OCI-LY7 (cell line): ENCODE measurements at regions not wholly inside any gene's neighbourhood (a gene's known extent, or its start where the extent isn't known, plus 50 kb on each side); places are given as distances from the start of the nearest gene placed in this dataset.

ENCODE experiments used
- BruUV-seq: library from RNA; stranded (reverse); fragments of 400-500 nt; replicated peaks from 2 replicates; lab custom pipeline; 2021; lab: Mats Ljungman, UMichigan
- CTCF ChIA-PET: fragments of 300-600 bp; sonication (Branson Sonifier 250); formaldehyde crosslinking; loops from one replicate; lab custom pipeline; 2022; ENCODE audit warnings: antibody characterized with exemption; ENCODE audit not compliant: unreplicated experiment; lab: Charles Lee
- POLR2A ChIA-PET: fragments of 300-600 bp; sonication (Branson Sonifier 250); formaldehyde crosslinking; loops from one replicate; lab custom pipeline; 2022; ENCODE audit warnings: antibody characterized with exemption; lab: Charles Lee
- DNase-seq: peaks from one replicate; pipeline ENCODE4 v3.0.0-alpha.2; 2015; ENCODE audit warnings: low spot score
- H2AFZ ChIP-seq: fragments of 200-600 bp; sonication (generic), shearing (Covaris generic); 2 replicates; pipeline ENCODE4 v1.6.1; 2014; ENCODE audit warnings: mild to moderate bottlenecking, antibody characterized with exemption, low read length, moderate library complexity
- H3K27ac ChIP-seq: fragments of 200-600 bp; sonication (generic); 2 replicates; pipeline ENCODE4 v1.5.1; 2014; ENCODE audit warnings: mixed run types, low read depth, mild to moderate bottlenecking, moderate library complexity, low read length, inconsistent platforms; ENCODE audit not compliant: poor library complexity, severe bottlenecking
- H3K36me3 ChIP-seq: fragments of 200-600 bp; sonication (generic); 2 replicates; pipeline ENCODE4 v1.6.1; 2014; ENCODE audit warnings: mild to moderate bottlenecking, antibody characterized with exemption, low read length, moderate library complexity, mixed read lengths; ENCODE audit not compliant: insufficient read depth
- H3K4me1 ChIP-seq: fragments of 200-600 bp; sonication (generic); 2 replicates; pipeline ENCODE4 v1.5.1; 2014; ENCODE audit warnings: mild to moderate bottlenecking, low read length; ENCODE audit not compliant: insufficient read depth, poor library complexity, severe bottlenecking
- H3K4me2 ChIP-seq: fragments of 200-600 bp; sonication (generic); 2 replicates; pipeline ENCODE4 v1.6.1; 2014; ENCODE audit warnings: mild to moderate bottlenecking, low read length
- H3K4me3 ChIP-seq: fragments of 200-600 bp; sonication (generic); 2 replicates; pipeline ENCODE4 v1.5.1; 2014; ENCODE audit warnings: mild to moderate bottlenecking, low read depth, low read length; ENCODE audit not compliant: poor library complexity, severe bottlenecking
- H3K79me2 ChIP-seq: fragments of 200-600 bp; sonication (generic); 2 replicates; pipeline ENCODE4 v1.6.1; 2016; ENCODE audit warnings: low read depth, mild to moderate bottlenecking, low read length, moderate library complexity, mixed read lengths; ENCODE audit not compliant: insufficient read depth
- H3K9me2 ChIP-seq: fragments of 200-600 bp; sonication (generic); 2 replicates; pipeline ENCODE4 v1.6.1; 2016; ENCODE audit warnings: mild to moderate bottlenecking, low read length, mixed read lengths; ENCODE audit not compliant: insufficient read depth
- H3K9me3 ChIP-seq: fragments of 200-600 bp; sonication (generic); 2 replicates; pipeline ENCODE4 v1.6.1; 2014; ENCODE audit warnings: mild to moderate bottlenecking, mixed run types, low read length, mixed read lengths
- H4K20me1 ChIP-seq: fragments of 200-600 bp; sonication (generic); 2 replicates; pipeline ENCODE4 v1.6.1; 2014; ENCODE audit warnings: mild to moderate bottlenecking, antibody characterized with exemption, low read length, moderate library complexity, mixed read lengths; ENCODE audit not compliant: insufficient read depth
- EZH2phosphoT487 ChIP-seq: fragments of 200-600 bp; sonication (generic); IDR thresholded peaks from 2 replicates; pipeline ENCODE4 v1.6.1; 2018; ENCODE audit warnings: low read depth, borderline replicate concordance, mild to moderate bottlenecking, mixed run types, antibody characterized with exemption, low read length, moderate library complexity, mixed read lengths
- intact Hi-C: fragments of 100-400 bp; cut with micrococcal nuclease; formaldehyde crosslinking; loops from one replicate; pipeline ENCODE4 v1.10.0; 2022; ENCODE audit not compliant: unreplicated experiment
- TF ChIP-seq, protein P1 (sequence below): fragments of 200-600 bp; sonication (generic); conservative IDR thresholded peaks from 2 replicates; pipeline ENCODE4 v1.5.1; 2014; ENCODE audit warnings: mild to moderate bottlenecking, antibody characterized with exemption, low read length, moderate library complexity, mixed read lengths

DNA sequence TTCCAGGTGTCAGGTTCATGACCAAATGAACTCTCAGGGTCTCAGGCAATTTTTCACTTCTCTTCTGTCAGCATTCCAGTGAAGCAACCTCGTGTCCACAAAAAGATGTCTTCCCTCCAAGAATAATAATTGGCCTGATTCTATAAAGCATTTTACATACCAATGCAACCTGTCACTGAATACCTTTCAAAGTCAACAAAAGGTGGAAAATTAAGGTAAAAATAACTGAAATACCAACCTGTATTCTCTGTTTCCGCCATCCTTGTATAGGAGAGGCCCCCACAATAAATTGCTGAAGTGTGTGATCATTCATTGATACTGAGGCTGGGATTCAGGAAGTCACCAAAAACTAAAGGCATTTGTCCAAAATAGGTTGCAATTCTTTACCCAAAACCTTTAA, 77.4 kb upstream of the TMEM45B start:
- H2AFZ ChIP-seq = no peak overlapping the region
- no peaks in the 10 kb centered on the region for H4K20me1 ChIP-seq
- H3K4me3 ChIP-seq = no peak overlapping the region
- H3K4me1 ChIP-seq = no peaks in the 10 kb centered on the region
- TF ChIP-seq EZH2phosphoT487 = no peak
- TF ChIP-seq, protein P1, sequence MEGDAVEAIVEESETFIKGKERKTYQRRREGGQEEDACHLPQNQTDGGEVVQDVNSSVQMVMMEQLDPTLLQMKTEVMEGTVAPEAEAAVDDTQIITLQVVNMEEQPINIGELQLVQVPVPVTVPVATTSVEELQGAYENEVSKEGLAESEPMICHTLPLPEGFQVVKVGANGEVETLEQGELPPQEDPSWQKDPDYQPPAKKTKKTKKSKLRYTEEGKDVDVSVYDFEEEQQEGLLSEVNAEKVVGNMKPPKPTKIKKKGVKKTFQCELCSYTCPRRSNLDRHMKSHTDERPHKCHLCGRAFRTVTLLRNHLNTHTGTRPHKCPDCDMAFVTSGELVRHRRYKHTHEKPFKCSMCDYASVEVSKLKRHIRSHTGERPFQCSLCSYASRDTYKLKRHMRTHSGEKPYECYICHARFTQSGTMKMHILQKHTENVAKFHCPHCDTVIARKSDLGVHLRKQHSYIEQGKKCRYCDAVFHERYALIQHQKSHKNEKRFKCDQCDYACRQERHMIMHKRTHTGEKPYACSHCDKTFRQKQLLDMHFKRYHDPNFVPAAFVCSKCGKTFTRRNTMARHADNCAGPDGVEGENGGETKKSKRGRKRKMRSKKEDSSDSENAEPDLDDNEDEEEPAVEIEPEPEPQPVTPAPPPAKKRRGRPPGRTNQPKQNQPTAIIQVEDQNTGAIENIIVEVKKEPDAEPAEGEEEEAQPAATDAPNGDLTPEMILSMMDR = no peak
- no peak overlapping the region for H3K27ac ChIP-seq
- no peaks in the 10 kb centered on the region for H3K9me2 ChIP-seq
- no TSS peak for BruUV-seq
- CTCF ChIA-PET = no interaction called here
- intact Hi-C loops = no loop called here
- no peaks in the 10 kb centered on the region for H3K9me3 ChIP-seq
- POLR2A ChIA-PET = no interaction called here
- H3K36me3 ChIP-seq = no peaks in the 10 kb centered on the region
- no peak for DNase-seq
- no peaks in the 10 kb centered on the region for H3K79me2 ChIP-seq
- H3K4me2 ChIP-seq = no peak overlapping the region

DNA sequence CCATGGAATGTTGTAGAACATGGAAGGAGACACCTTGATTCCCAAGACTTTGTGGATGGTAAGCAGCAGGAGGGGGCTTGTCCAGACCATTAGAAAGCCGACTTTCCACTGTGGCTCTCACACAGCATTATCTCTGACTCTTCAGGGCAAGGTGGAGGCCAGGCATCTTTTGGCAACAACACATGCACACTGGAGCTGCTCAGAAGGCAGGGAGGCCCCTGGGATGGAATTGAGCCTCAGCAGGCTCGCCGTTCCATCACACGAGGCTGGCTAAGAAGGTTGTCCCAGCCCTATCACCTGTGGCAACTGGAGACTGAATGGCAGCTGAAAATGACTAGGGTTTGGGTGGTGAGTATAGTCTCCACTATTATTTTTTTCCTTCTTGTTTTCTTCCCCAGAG, 76.3 kb upstream of the TMEM45B start:
- no peak overlapping the region for H2AFZ ChIP-seq
- no peaks in the 10 kb centered on the region for H3K9me2 ChIP-seq
- TF ChIP-seq, protein P1 = no peak
- no peak for TF ChIP-seq EZH2phosphoT487
- intact Hi-C loops = no loop called here
- H3K4me3 ChIP-seq = no peak overlapping the region
- no peak overlapping the region for H3K27ac ChIP-seq
- H4K20me1 ChIP-seq = no peaks in the 10 kb centered on the region
- no peaks in the 10 kb centered on the region for H3K36me3 ChIP-seq
- ChIA-PET CTCF (no interaction called here), POLR2A (interaction anchor here (0.7 kb wide), 1 partner anchor 638 kb away, joined by 3 read pairs; no protein-coding TSS in a partner anchor)
- no peaks in the 10 kb centered on the region for H3K79me2 ChIP-seq
- DNase-seq = no peak
- BruUV-seq = no TSS peak
- no peaks in the 10 kb centered on the region for H3K9me3 ChIP-seq
- H3K4me2 ChIP-seq = no peak overlapping the region
- no peaks in the 10 kb centered on the region for H3K4me1 ChIP-seq

DNA sequence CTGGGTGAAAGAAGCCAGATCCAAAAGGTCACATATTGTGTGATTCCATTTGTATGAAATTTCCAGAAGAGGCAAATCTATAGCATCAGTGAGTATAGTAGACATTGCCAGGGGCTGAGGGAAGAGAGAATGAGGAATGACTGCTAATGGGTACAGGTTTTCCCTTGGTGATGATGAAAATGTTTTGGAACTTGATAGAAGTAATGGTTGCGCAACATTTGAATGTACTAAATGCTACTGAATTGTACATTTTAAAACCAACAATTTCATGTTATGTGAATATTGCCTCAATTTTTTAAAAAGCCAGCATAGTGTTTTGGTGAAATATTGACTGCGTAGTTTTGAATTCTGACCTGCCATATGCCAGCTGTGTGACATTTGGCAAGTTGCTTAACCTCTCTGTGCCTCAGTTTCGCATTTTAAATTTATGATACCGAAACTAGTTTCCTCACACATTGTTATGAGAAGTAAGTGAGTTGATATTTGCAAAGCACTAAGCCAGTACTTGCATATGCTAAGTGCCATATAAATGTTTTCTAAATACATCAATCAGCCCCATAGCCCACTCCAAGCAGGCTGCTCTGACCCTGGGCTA, 75.4 kb upstream of the TMEM45B start:
- Histone ChIP-seq H2AFZ (no peak overlapping the region), H3K79me2 (no peaks in the 10 kb centered on the region), H4K20me1 (no peaks in the 10 kb centered on the region), H3K36me3 (no peaks in the 10 kb centered on the region), H3K27ac (no peak overlapping the region), H3K4me2 (no peak overlapping the region), H3K9me3 (no peaks in the 10 kb centered on the region), H3K4me3 (no peak overlapping the region), H3K4me1 (no peaks in the 10 kb centered on the region), H3K9me2 (no peaks in the 10 kb centered on the region)
- ChIA-PET CTCF (no interaction called here), POLR2A (interaction anchor here (0.6 kb wide), 1 partner anchor 101 kb away, joined by 4 read pairs; no protein-coding TSS in a partner anchor)
- intact Hi-C loops = no loop called here
- TF ChIP-seq, protein P1 = no peak
- no peak for TF ChIP-seq EZH2phosphoT487
- DNase-seq = no peak
- no TSS peak for BruUV-seq
